HCT116 (cell line): ENCODE measurements at regions not wholly inside any gene's neighbourhood (a gene's known extent, or its start where the extent isn't known, plus 50 kb on each side); places are given as distances from the start of the nearest gene placed in this dataset.

Experiments used
- POLR2A ChIP-seq: IDR thresholded peaks from 2 replicates; pipeline ENCODE4 v1.7.0; 2011; ENCODE audit warnings: borderline replicate concordance; ENCODE audit not compliant: insufficient read depth, insufficient read length; ENCODE audit errors: extremely low read depth
- POLR2AphosphoS5 ChIP-seq: IDR thresholded peaks from 2 replicates; pipeline ENCODE4 v1.6.1; 2011; ENCODE audit warnings: mild to moderate bottlenecking, low read depth, low read length, moderate library complexity
- RAD21 ChIP-seq: IDR thresholded peaks from 2 replicates; pipeline ENCODE4 v1.6.1; 2012; ENCODE audit warnings: low read depth, mild to moderate bottlenecking
- YY1 ChIP-seq: IDR thresholded peaks from 2 replicates; pipeline ENCODE4 v1.6.1; 2011; ENCODE audit warnings: low read length, low read depth, moderate library complexity, mild to moderate bottlenecking; ENCODE audit not compliant: insufficient replicate concordance; ENCODE audit errors: extremely low read depth
- TF ChIP-seq, protein P1 (sequence below), 3 experiments: fragments of 200-600 bp in 1 of 3; sonication (generic) in 1 of 3; IDR thresholded peaks in 2 of 3; conservative IDR thresholded peaks in 1 of 3; 2 replicates each; pipeline ENCODE4 v1.5.1; 2012 to 2017; ENCODE audit warnings: low read depth in 2 of 3, low read length in 2 of 3, antibody characterized with exemption in 1 of 3, borderline replicate concordance in 1 of 3, control low read depth in 1 of 3, mild to moderate bottlenecking in 1 of 3, mixed read lengths in 1 of 3, mixed run types in 1 of 3, moderate library complexity in 1 of 3; ENCODE audit not compliant: insufficient read depth in 1 of 3
- TF ChIP-seq, protein P2 (sequence below): IDR thresholded peaks from 2 replicates; pipeline ENCODE4 v1.6.1; 2012

DNA sequence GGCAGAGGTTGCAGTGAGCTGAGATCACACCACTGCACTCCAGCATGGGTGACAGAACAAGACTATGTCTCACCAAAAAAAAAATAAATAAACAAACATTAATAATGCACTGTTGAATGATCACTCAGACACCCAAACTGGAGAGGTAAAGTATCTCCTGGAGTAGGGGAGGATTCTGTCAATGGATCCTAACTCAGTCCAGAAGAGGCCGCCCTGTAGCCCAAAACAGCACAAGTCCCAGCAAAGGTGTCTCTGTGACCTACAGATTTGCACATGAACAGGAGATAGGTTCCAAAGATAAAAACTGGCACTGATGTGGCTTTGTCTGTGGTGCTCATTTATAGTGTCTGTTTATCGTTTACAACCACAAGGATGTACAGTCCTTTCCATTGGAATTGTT lies 352.9 kb upstream of the USP9Y start:
- TF ChIP-seq YY1, result no peak
- TF ChIP-seq, protein P1, sequence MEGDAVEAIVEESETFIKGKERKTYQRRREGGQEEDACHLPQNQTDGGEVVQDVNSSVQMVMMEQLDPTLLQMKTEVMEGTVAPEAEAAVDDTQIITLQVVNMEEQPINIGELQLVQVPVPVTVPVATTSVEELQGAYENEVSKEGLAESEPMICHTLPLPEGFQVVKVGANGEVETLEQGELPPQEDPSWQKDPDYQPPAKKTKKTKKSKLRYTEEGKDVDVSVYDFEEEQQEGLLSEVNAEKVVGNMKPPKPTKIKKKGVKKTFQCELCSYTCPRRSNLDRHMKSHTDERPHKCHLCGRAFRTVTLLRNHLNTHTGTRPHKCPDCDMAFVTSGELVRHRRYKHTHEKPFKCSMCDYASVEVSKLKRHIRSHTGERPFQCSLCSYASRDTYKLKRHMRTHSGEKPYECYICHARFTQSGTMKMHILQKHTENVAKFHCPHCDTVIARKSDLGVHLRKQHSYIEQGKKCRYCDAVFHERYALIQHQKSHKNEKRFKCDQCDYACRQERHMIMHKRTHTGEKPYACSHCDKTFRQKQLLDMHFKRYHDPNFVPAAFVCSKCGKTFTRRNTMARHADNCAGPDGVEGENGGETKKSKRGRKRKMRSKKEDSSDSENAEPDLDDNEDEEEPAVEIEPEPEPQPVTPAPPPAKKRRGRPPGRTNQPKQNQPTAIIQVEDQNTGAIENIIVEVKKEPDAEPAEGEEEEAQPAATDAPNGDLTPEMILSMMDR (IDR thresholded peaks at IDR 0.05 in 2 of 3, conservative IDR thresholded peaks at IDR 0.05 in 1 of 3; ENCODE audit: borderline replicate concordance in 1 of 3, insufficient read depth in 1 of 3, low read depth in 2 of 3, low read length in 2 of 3), result no peak
- TF ChIP-seq POLR2AphosphoS5, result no peak
- TF ChIP-seq, protein P2, sequence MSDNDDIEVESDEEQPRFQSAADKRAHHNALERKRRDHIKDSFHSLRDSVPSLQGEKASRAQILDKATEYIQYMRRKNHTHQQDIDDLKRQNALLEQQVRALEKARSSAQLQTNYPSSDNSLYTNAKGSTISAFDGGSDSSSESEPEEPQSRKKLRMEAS, result no peak
- no peak for TF ChIP-seq RAD21
- no peak for TF ChIP-seq POLR2A
